GM13977 (cell line): ENCODE measurements at regions not wholly inside any gene's neighbourhood (a gene's known extent, or its start where the extent isn't known, plus 50 kb on each side); places are given as distances from the start of the nearest gene placed in this dataset.
A peak's percentile ranks its signal among the peaks of the same experiment; 100 is the strongest.
"Not testable (repeated sequence)": the region's sequence is repeated elsewhere in the genome, so short reads cannot be mapped to it uniquely, and the experiment has no call there.

Experiments
- DNase-seq: peaks from one replicate; pipeline ENCODE4 v3.0.0; 2012; ENCODE audit warnings: low spot score
- in situ Hi-C: fragments of 300-500 bp; cut with MboI; formaldehyde crosslinking; loops from one replicate; pipeline ENCODE4 v1.12.0; 2022; ENCODE audit warnings: low sequenced_read_pairs, low pct_unique_long_range_greater_than_20kb, mixed read lengths, inconsistent platforms; ENCODE audit not compliant: unreplicated experiment
- TF ChIP-seq, protein P1 (sequence below): IDR thresholded peaks from 2 replicates; pipeline ENCODE4 v1.5.1; 2012; ENCODE audit warnings: mild to moderate bottlenecking, control low read depth; ENCODE audit not compliant: insufficient read depth; ENCODE audit errors: extremely low read depth, missing control alignments

GRCh38 chr7:66489741-66490140, 138.9 kb upstream of the KCTD7 start:
- DNase-seq, in situ Hi-C loops: not testable (repeated sequence)

DNA sequence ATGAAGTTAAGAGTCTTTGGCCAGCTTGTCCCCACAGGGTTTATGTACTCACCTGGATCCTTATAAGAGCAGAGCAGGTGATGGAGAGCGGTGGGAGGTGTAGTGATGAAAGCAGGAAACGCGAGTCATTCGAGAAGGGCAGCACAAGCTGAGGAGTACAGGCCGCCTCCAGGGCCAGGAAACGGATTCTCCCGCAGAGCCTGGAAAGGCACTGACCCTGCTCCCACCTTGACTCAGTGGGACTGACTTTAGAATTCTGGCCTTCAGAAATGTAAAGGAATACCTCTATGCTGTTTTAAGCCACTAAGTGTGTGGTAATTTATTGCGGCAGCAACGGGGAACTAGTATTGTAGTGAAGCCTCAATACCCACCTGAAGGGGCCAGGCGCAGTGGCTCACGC, 137.7 kb upstream of the KCTD7 start:
- DNase-seq, in situ Hi-C loops: not testable (repeated sequence)

GRCh38 chr7:66492405-66492804, 136.3 kb upstream of the KCTD7 start:
- DNase-seq, in situ Hi-C loops: not testable (repeated sequence)

DNA sequence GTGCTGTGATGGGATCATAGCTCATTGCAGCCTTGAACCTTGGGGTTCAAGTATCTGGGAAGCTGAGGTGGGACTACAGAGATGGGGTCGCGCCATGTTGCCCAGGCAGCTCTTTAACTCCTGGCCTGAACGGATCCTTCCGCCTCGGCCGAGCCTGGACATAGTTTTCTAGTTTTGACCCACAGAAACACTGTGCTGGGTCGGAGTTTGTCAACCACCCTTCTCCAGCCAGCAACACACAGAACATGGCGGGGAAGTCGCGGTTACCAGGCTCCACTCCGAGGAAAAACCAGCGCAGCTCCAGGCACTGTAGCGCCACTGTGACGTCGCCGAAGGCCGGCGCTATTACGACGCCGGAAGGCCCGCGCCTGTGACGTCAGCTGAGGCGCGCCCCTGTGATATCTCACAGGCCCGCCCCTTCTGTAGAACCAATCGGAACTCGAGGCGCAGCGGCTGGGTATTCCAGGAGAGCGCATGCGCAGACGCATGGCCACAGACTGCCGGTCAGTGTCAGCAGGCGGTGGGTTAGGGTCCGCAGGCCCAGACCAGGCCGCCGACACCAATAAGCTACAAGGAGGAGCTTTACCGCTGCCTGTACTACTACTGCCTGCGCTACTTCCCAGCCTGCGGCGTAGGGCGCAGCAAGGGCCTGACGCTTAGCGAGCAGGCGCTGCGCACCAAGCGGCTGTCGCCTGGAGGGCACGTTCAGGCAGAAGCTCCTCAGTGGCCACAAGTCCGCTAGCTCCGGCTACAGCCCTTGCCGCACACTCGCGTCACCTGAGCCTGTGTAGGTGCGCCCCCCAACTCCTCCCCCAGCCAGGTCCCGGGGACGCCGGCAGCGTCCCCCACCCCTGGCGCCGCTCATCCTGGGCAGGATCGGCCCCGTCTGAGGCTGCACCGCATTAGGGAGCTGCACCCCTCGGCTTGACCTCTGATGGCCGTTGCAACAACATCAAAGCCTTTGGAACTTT, 135.2 kb upstream of the KCTD7 start:
- TF ChIP-seq, protein P1, sequence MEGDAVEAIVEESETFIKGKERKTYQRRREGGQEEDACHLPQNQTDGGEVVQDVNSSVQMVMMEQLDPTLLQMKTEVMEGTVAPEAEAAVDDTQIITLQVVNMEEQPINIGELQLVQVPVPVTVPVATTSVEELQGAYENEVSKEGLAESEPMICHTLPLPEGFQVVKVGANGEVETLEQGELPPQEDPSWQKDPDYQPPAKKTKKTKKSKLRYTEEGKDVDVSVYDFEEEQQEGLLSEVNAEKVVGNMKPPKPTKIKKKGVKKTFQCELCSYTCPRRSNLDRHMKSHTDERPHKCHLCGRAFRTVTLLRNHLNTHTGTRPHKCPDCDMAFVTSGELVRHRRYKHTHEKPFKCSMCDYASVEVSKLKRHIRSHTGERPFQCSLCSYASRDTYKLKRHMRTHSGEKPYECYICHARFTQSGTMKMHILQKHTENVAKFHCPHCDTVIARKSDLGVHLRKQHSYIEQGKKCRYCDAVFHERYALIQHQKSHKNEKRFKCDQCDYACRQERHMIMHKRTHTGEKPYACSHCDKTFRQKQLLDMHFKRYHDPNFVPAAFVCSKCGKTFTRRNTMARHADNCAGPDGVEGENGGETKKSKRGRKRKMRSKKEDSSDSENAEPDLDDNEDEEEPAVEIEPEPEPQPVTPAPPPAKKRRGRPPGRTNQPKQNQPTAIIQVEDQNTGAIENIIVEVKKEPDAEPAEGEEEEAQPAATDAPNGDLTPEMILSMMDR = no peak
- in situ Hi-C loops = no loop called here
- peak; percentile 96 for DNase-seq

DNA sequence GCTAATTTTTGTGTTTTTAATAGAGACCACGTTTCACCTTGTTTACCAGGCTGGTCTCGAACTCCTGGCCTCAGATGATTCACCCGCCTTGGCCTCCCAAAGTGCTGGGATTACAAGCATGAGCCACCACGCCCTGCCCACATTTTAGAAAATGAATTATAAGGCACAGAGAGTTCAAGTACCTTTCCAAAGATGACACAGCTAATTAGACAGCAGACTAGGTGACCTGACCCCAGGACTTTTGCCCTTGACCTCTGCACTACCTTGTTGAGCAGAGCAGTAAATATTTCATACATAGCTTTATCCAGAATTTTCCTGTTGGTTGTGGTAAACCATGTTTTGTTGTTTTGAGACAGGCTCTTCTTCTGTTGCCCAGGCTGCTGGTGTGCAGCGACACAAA, 131.3 kb upstream of the KCTD7 start:
- in situ Hi-C loops = no loop called here
- DNase-seq = no peak
- TF ChIP-seq, protein P1 = no peak

DNA sequence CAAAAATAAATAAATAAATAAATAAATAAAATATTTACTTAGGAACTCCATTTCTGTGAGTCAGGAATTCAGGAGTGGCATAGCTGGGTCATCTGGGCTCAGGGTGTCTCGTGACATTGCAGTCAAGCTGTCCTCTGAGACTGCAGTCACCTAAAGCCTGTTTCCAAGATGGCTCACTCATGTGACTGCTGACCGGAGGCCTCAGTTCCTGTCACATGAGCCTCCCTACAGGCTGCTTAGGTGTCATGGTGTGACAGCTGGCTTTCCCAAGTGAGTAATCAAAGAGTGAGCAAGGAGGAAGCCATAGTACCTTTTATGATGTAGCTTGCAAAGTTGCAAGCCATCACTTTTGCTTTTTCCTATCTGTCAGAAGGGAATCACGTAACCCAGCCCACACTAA, 128.6 kb upstream of the KCTD7 start:
- TF ChIP-seq, protein P1 = no peak
- in situ Hi-C loops = no loop called here
- DNase-seq = no peak

- DNase-seq = no peak
- in situ Hi-C loops = no loop called here
- TF ChIP-seq, protein P1 = no peak
These were observed 126.2 kb upstream of the KCTD7 start for GRCh38 chr7:66502230-66503035.

DNA sequence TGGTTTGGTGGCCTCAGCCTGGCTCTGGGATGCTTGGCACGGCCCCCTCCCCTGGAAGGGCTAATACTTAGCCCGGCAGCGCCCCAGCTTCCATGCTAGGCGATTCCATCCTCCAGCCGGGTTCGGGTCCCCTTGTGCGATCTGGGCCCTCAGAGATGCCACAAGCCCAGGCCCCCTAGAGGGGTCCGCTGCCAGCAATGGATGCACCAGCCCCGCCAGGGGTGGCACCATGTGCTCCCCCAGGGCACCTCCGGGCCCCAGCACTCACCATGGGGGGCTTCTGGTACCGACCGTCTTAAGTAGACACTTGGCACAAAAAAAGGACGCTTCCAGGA, 125.7 kb upstream of the KCTD7 start:
- in situ Hi-C loops = no loop called here
- TF ChIP-seq, protein P1 = no peak
- no peak for DNase-seq
